Choroid plexus epithelial cell (primary cell): ENCODE measurements at regions not wholly inside any gene's neighbourhood (a gene's known extent, or its start where the extent isn't known, plus 50 kb on each side); places are given as distances from the start of the nearest gene placed in this dataset.

Experiments
- DNase-seq: peaks from one replicate; pipeline ENCODE4 v3.0.0-alpha.2; 2010; ENCODE audit warnings: low read depth
- H3K4me3 ChIP-seq: 2 replicates; pipeline ENCODE4 v1.5.1; 2011; ENCODE audit warnings: low read depth, mild to moderate bottlenecking, control low read depth, low read length, moderate library complexity
- CTCF ChIP-seq: conservative IDR thresholded peaks from 2 replicates; pipeline ENCODE4 v1.5.1; 2011; ENCODE audit warnings: low read depth, mild to moderate bottlenecking, control low read depth, inconsistent platforms, low read length, moderate library complexity

DNA sequence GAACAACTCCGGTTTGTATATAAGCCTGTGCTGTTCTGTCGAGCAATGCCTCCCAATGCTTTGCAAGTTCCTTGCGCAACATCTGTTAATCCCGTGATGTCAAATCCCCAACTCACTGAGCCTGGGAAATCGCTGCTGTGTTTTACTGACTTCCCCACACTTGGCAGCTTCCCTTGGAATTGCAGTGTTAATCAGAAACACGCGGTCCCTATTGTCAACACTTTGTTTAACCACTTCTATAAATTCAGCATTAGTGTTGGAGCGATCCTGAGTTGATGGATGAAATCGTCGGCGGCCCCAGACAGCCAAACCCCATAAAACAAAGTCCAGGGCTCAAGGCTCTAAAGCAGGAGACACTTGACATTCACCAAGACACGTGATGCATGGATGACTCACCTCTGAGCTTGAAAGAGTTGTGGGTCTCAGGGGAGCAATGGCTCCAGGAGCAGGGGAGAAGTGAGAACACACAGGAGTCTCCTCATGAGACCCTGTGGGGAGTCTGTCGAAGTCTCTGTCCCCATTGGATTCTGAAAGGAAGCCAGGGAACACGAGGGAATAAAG lies 555.3 kb downstream of the MIAT start:
- no peak for TF ChIP-seq CTCF
- DNase-seq, result peak; percentile 98
- H3K4me3 ChIP-seq, result no peak overlapping the region

GRCh38 chr22:27213294-27213693 lies 555.9 kb downstream of the MIAT start:
- no peak overlapping the region for H3K4me3 ChIP-seq
- DNase-seq, result peak; percentile 35
- no peak for TF ChIP-seq CTCF

- no peak overlapping the region for H3K4me3 ChIP-seq
- DNase-seq, result peak; percentile 93
- no peak for TF ChIP-seq CTCF
Measured at GRCh38 chr22:27213766-27214581, 556.6 kb downstream of the MIAT start.

- no peak overlapping the region for H3K4me3 ChIP-seq
- DNase-seq, result no peak
- TF ChIP-seq CTCF, result no peak
Measured at GRCh38 chr22:27214691-27215090, 557.3 kb downstream of the MIAT start.

DNA sequence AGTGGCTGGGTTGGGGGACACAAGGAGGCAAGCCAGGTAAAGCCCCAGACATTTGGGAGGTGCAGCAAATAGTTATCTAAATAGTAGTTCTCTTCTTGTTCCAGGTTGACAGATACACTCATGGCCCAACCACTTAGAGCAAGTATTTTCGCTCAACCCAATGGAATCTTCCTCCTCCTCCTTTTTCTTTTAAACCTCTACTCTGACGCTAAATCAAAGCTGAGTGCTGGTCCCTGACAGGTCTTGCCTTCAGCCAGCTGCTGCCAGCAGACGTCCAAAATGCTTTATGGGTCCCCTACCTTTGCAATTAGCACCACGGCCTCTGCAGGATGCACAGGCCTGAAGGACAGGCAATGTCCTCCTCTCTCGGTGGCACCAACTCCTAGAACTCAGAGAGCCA lies 558.5 kb downstream of the MIAT start:
- TF ChIP-seq CTCF, result no peak
- DNase-seq, result no peak
- no peak overlapping the region for H3K4me3 ChIP-seq

- no peak overlapping the region for H3K4me3 ChIP-seq
- TF ChIP-seq CTCF, result no peak
- DNase-seq, result no peak
Measured at GRCh38 chr22:27216444-27216843, 559.1 kb downstream of the MIAT start.

GRCh38 chr22:27217154-27217553 lies 559.8 kb downstream of the MIAT start:
- TF ChIP-seq CTCF, result no peak
- no peak overlapping the region for H3K4me3 ChIP-seq
- DNase-seq, result no peak
